Mucosa of descending colon (tissue), 3 donors: ENCODE measurements at regions not wholly inside any gene's neighbourhood (a gene's known extent, or its start where the extent isn't known, plus 50 kb on each side); places are given as distances from the start of the nearest gene placed in this dataset.

Experiments used
- ATAC-seq: fragments of 200-7000 bp; cut with Tn5 transposase; one replicate; pipeline ENCODE4 v1.9.1; 2020; ENCODE audit warnings: mild to moderate bottlenecking, moderate library complexity
- DNase-seq, 3 donors: peaks; one replicate each; pipeline ENCODE4 v3.0.0-alpha.2; 2020
- H3K36me3 ChIP-seq: fragments of 200-600 bp; one replicate; pipeline ENCODE4 v1.8.0; 2021; ENCODE audit warnings: low read depth, mild to moderate bottlenecking
- H3K4me1 ChIP-seq: fragments of 200-600 bp; one replicate; pipeline ENCODE4 v1.8.0; 2021; ENCODE audit warnings: low read depth, mild to moderate bottlenecking
- H3K4me3 ChIP-seq: fragments of 200-600 bp; one replicate; pipeline ENCODE4 v1.8.0; 2021; ENCODE audit warnings: mild to moderate bottlenecking
- H3K9me3 ChIP-seq: fragments of 200-600 bp; one replicate; pipeline ENCODE4 v1.8.0; 2021; ENCODE audit warnings: mild to moderate bottlenecking
- CTCF ChIP-seq: fragments of 200-600 bp; IDR thresholded peaks from one replicate; pipeline ENCODE4 v1.8.0; 2022; ENCODE audit warnings: antibody characterized with exemption, mild to moderate bottlenecking
- intact Hi-C, 2 donors: fragments of 100-400 bp; cut with DNase I in 1 of 2; cut with micrococcal nuclease in 1 of 2; formaldehyde crosslinking; loops; one replicate each; pipeline versions ENCODE4 v1.11.0 to v1.11.1; 2022; cut with DNase I, micrococcal nuclease
- donor health status: DM: no; HTN: no; CAD: no; lungs with moderate emphysema.
- donor health status: DM: no; HTN: no; CAD: no.
- donor health status: DM: no; HTN: yes; CAD: no.

- intact Hi-C loops: no loop called here
- H3K4me3 ChIP-seq: no peak overlapping the region
- ATAC-seq (peak; percentile 59), DNase-seq (no peak)
- no peaks in the 10 kb centered on the region for H3K9me3 ChIP-seq
- no peak for TF ChIP-seq CTCF
- no peaks in the 10 kb centered on the region for H3K4me1 ChIP-seq
- H3K36me3 ChIP-seq: no peaks in the 10 kb centered on the region
These were observed 800.0 kb downstream of the PDHA2 start for GRCh38 chr4:96639932-96640331.

GRCh38 chr4:96642490-96642889 lies 802.6 kb downstream of the PDHA2 start:
- ATAC-seq (no peak), DNase-seq (no peak)
- no peaks in the 10 kb centered on the region for H3K36me3 ChIP-seq
- H3K9me3 ChIP-seq: no peaks in the 10 kb centered on the region
- no peak overlapping the region for H3K4me3 ChIP-seq
- intact Hi-C loops: no loop called here
- no peaks in the 10 kb centered on the region for H3K4me1 ChIP-seq
- no peak for TF ChIP-seq CTCF

GRCh38 chr4:96646146-96646545 lies 806.3 kb downstream of the PDHA2 start:
- no peaks in the 10 kb centered on the region for H3K36me3 ChIP-seq
- no peak overlapping the region for H3K4me3 ChIP-seq
- no peaks in the 10 kb centered on the region for H3K4me1 ChIP-seq
- intact Hi-C loops: no loop called here
- TF ChIP-seq CTCF: no peak
- DNase-seq: no peak
- H3K9me3 ChIP-seq: no peaks in the 10 kb centered on the region
- no peak for ATAC-seq

- no peak for TF ChIP-seq CTCF
- H3K36me3 ChIP-seq: no peaks in the 10 kb centered on the region
- no peaks in the 10 kb centered on the region for H3K4me1 ChIP-seq
- no peak for DNase-seq
- no peak overlapping the region for H3K4me3 ChIP-seq
- no peaks in the 10 kb centered on the region for H3K9me3 ChIP-seq
- intact Hi-C loops: no loop called here
- ATAC-seq: peak; percentile 42
These were observed 809.6 kb downstream of the PDHA2 start for GRCh38 chr4:96649536-96649935.

- no peaks in the 10 kb centered on the region for H3K4me1 ChIP-seq
- no peaks in the 10 kb centered on the region for H3K36me3 ChIP-seq
- intact Hi-C loops: no loop called here
- DNase-seq (no peak), ATAC-seq (no peak)
- no peak overlapping the region for H3K4me3 ChIP-seq
- no peak for TF ChIP-seq CTCF
- no peaks in the 10 kb centered on the region for H3K9me3 ChIP-seq
These were observed 812.3 kb downstream of the PDHA2 start for GRCh38 chr4:96652158-96652557.

- no peak for TF ChIP-seq CTCF
- ATAC-seq (no peak), DNase-seq (peak in 1 of 3 donors; percentile 25)
- no peak overlapping the region for H3K4me3 ChIP-seq
- intact Hi-C loops: no loop called here
- no peaks in the 10 kb centered on the region for H3K9me3 ChIP-seq
- H3K36me3 ChIP-seq: no peaks in the 10 kb centered on the region
- no peaks in the 10 kb centered on the region for H3K4me1 ChIP-seq
These were observed 812.9 kb downstream of the PDHA2 start for GRCh38 chr4:96652821-96653220.
